C4-2B (cell line): ENCODE measurements at regions not wholly inside any gene's neighbourhood (a gene's known extent, or its start where the extent isn't known, plus 50 kb on each side); places are given as distances from the start of the nearest gene placed in this dataset.

Experiments used
- H3K27ac ChIP-seq: fragments of 450-650 bp; 2 replicates; pipeline ENCODE4 v1.5.1; 2017
- ZFX ChIP-seq: fragments of 450-650 bp; IDR thresholded peaks from 2 replicates; pipeline ENCODE4 v1.6.1; 2017
- TF ChIP-seq, protein P1 (sequence below): fragments of 450-650 bp; conservative IDR thresholded peaks from 2 replicates; pipeline ENCODE4 v1.5.1; 2017; ENCODE audit warnings: mild to moderate bottlenecking

DNA sequence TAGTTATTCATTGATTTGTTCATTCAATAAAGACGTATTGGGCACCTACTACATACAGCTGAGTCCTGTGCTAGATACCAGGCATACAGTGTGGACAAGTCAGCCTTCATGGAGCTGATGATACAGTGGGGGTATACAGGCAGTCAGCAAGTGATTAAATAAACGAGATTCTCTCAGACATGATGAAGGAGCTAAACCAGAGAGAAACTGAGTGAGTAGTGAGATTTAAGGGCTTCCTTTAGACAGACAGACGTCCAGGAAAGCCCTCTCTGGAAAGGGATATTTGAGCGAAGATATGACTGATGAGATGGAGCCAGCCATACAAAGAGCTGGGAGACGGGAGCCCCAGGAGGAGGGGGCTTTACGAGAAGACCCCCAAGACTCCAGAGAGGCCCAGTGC, 122.6 kb upstream of the MYCN start:
- no peak overlapping the region for H3K27ac ChIP-seq
- no peak for TF ChIP-seq ZFX
- TF ChIP-seq, protein P1, sequence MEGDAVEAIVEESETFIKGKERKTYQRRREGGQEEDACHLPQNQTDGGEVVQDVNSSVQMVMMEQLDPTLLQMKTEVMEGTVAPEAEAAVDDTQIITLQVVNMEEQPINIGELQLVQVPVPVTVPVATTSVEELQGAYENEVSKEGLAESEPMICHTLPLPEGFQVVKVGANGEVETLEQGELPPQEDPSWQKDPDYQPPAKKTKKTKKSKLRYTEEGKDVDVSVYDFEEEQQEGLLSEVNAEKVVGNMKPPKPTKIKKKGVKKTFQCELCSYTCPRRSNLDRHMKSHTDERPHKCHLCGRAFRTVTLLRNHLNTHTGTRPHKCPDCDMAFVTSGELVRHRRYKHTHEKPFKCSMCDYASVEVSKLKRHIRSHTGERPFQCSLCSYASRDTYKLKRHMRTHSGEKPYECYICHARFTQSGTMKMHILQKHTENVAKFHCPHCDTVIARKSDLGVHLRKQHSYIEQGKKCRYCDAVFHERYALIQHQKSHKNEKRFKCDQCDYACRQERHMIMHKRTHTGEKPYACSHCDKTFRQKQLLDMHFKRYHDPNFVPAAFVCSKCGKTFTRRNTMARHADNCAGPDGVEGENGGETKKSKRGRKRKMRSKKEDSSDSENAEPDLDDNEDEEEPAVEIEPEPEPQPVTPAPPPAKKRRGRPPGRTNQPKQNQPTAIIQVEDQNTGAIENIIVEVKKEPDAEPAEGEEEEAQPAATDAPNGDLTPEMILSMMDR = no peak

DNA sequence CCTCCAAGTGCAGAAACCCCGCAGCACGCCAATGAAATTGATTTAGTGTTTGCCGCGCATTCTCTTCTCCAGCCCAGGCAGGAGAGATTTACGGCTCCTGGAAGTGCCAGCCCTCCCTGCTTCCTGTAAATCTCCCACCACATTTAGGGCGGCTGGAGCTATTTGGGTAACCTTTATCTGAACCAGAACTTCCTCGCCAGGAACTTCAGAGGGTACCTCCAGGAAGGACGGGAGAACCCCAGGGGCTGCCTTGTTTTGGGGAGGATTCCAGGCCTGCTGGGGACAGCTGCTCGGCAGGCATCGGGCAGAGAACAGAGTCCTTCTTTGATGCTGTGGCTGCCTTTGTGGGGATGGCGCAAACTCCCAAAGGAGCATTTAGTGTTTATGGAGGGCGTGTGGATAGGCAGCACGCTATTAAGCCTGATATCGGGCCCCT, 122.0 kb upstream of the MYCN start:
- no peak overlapping the region for H3K27ac ChIP-seq
- TF ChIP-seq, protein P1 = no peak
- no peak for TF ChIP-seq ZFX

DNA sequence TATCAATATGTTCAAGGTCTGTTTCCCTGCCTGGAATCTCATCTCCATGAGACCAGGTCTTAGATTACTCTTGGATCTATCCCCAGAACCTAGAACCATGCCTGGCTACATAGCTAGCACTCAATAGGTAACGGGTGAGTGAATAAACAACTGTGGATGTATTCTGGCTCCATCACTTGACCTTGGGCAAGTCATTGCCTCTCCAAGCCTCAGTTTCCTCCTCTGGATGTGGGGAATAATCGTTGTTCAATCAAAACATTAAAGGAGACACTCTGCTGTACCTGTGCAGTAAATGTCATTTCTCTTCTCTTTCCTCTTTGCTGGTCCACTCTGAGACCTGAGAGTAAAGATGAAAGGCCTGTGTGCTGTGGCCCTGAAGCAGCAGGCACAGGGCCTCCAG, 121.5 kb upstream of the MYCN start:
- TF ChIP-seq, protein P1 = no peak
- no peak for TF ChIP-seq ZFX

DNA sequence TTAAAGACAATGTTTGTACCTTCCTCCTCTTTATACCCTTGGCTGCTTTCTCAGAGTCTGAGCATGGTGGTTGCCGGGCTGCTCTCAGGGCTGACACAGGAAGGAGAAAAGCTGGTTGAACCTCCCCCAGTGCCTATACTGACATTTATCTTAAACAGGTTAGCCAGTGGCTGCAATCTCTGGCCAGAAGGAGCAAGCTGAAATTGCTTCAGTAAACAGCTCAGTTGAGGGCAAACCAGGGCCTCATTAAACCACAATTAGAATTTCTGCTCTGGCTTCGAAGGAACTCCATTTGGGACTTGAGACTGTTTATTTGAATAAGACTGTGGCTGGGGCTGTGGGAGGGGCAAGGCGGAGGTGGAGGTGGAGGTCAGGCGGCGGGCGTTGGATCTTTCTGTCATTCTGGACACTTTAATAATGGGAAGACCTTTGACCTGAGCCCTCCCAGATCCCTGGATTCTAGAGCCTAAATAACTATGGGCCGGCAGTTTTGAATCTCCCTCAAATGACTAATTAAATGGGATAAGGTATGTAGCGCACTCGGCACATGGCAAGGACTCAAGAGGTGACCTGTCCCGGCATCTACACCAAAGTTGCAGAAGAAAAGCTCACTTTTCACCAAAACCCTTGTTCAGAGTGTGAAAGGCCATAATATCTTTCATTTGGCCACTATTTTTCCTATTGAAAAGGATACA, 120.6 kb upstream of the MYCN start:
- TF ChIP-seq, protein P1 = no peak
- no peak overlapping the region for H3K27ac ChIP-seq

More for the DNA sequence above, 121.5 kb upstream of the MYCN start:
- H3K27ac ChIP-seq = no peak overlapping the region

DNA sequence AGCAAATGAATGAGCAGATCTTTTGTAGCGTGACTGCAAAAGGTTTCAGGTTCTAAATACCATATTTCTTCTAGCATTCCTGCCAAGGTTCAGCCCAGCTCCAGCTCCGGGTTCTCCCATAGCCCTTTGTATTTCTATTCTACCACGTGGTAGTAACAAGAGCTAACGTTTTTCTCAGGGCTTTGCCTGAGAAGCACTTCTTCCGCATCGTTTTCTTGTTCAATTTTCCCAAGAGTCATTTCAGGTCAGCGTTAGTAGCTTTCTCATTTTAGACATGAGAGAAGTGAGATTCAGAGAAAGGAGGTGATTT, 120.1 kb upstream of the MYCN start:
- H3K27ac ChIP-seq = no peak overlapping the region
- TF ChIP-seq, protein P1 = no peak
- TF ChIP-seq ZFX = no peak

DNA sequence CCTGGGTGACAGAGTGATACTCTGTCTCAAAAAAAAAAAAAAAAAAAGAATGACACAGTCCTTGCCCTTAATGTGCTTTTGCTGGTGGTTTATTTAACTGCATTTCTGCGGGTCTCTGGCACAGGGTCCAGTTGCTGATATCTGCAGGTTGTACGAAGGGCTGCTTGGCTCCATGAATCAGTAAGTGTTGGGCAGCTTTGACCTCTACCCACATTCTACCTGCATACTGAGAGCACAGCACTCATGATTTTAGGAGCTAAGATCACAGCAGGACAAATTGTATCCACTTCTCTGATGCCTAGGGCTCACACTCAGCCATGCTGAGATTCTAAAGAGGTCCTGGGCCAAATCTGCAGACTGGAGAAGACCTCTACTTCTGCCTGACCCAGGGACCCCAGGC, 119.4 kb upstream of the MYCN start:
- TF ChIP-seq, protein P1 = no peak
- no peak for TF ChIP-seq ZFX
- no peak overlapping the region for H3K27ac ChIP-seq

DNA sequence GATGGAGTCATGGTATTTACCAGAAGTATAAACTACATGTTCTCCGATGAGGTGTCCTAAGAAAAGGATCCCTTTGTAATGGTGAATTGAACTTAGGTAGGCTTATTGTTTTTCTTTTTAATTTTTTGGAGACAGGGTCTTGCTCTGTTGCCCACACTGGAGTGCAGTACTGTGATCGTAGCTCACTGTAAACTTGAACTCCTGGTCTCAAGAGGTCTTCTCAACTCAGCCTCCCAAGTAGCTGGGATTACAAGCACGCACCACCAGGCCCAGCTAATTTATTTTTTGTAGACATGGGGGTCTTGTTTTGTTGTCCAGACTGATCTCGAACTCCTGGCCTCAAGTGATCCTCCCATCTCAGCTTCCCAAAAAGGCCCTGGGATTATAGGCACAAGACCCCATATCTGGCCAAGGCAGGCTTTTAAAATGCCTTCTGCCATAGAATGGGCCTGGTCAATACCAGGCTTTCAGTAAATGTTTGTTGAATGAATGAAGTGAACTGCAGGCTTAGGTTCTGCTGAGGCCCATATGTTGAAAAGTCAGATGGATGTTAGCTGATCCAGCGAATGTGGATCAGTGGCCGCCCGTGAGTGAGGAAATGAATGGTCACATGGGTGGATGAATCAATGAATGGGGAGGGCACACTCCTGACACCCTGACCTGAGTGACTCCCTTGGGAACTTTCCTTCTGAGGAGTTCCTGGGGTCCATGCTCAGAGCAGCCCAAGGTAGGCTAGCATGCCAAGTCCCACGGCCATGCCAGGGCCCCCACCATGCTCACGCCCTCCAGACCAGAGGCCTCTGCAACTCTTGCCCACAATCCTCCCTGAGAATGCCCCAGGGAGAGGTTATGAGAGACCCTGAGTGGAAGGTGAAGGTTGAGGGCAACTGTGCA, 118.0 kb upstream of the MYCN start:
- TF ChIP-seq ZFX = no peak
- TF ChIP-seq, protein P1 = no peak
- no peak overlapping the region for H3K27ac ChIP-seq
